CD4-positive, alpha-beta T cell treated with Interleukin-1 beta for 1 hour (primary cell): ENCODE measurements at regions not wholly inside any gene's neighbourhood (a gene's known extent, or its start where the extent isn't known, plus 50 kb on each side); places are given as distances from the start of the nearest gene placed in this dataset.

Experiments
- DNase-seq, 2 donors: peaks; one replicate each; pipeline ENCODE4 v3.0.0-alpha.2; 2020 to 2022

GRCh38 chr4:35649011-35649410 is 595.3 kb downstream of the ARAP2 start:
- no peak for DNase-seq

- no peak for DNase-seq
These were observed 594.5 kb downstream of the ARAP2 start for GRCh38 chr4:35649778-35650177.

- no peak for DNase-seq
These were observed 592.1 kb downstream of the ARAP2 start for GRCh38 chr4:35652197-35652596.

- DNase-seq = no peak
These were observed 590.9 kb downstream of the ARAP2 start for GRCh38 chr4:35653451-35653850.

GRCh38 chr4:35673137-35673536 is 571.2 kb downstream of the ARAP2 start:
- no peak for DNase-seq

GRCh38 chr4:35684755-35685154 is 559.6 kb downstream of the ARAP2 start:
- no peak for DNase-seq

- DNase-seq = no peak
These were observed 554.4 kb downstream of the ARAP2 start for GRCh38 chr4:35689870-35690269.

GRCh38 chr4:35690271-35690670 is 554.0 kb downstream of the ARAP2 start:
- DNase-seq = no peak

- no peak for DNase-seq
These were observed 549.3 kb downstream of the ARAP2 start for GRCh38 chr4:35695003-35695402.

GRCh38 chr4:35695421-35695820 is 548.9 kb downstream of the ARAP2 start:
- no peak for DNase-seq

GRCh38 chr4:35697210-35697736 is 547.0 kb downstream of the ARAP2 start:
- no peak for DNase-seq

GRCh38 chr4:35700663-35701062 is 543.7 kb downstream of the ARAP2 start:
- DNase-seq = no peak

GRCh38 chr4:35709080-35709479 is 535.2 kb downstream of the ARAP2 start:
- DNase-seq = no peak

GRCh38 chr4:35710343-35710742 is 534.0 kb downstream of the ARAP2 start:
- no peak for DNase-seq

GRCh38 chr4:35711127-35711526 is 533.2 kb downstream of the ARAP2 start:
- no peak for DNase-seq

GRCh38 chr4:35723973-35724372 is 520.3 kb downstream of the ARAP2 start:
- no peak for DNase-seq

GRCh38 chr4:35725131-35725530 is 519.2 kb downstream of the ARAP2 start:
- DNase-seq = no peak

GRCh38 chr4:35730414-35730813 is 513.9 kb downstream of the ARAP2 start:
- DNase-seq = no peak

GRCh38 chr4:35734381-35735098 is 509.8 kb downstream of the ARAP2 start:
- no peak for DNase-seq

GRCh38 chr4:35739308-35739707 is 505.0 kb downstream of the ARAP2 start:
- no peak for DNase-seq

GRCh38 chr4:35754047-35754446 is 490.3 kb downstream of the ARAP2 start:
- DNase-seq = no peak

GRCh38 chr4:35757836-35758235 is 486.5 kb downstream of the ARAP2 start:
- no peak for DNase-seq

GRCh38 chr4:35760807-35761206 is 483.5 kb downstream of the ARAP2 start:
- DNase-seq = no peak

- DNase-seq = no peak
These were observed 472.7 kb downstream of the ARAP2 start for GRCh38 chr4:35771571-35771970.

GRCh38 chr4:35772291-35772690 is 472.0 kb downstream of the ARAP2 start:
- DNase-seq = no peak
